ENCODE measurements at regions not wholly inside any gene's neighbourhood (a gene's known extent, or its start where the extent isn't known, plus 50 kb on each side); places are given as distances from the start of the nearest gene placed in this dataset.

- H3K79me2 ChIP-seq (ENCODE audit: control insufficient read depth, insufficient read depth, low read length), result no peaks in the 10 kb centered on the region
- DNase-seq (ENCODE audit: low read depth, low spot score), result no peak
Observed at GRCh38 chr12:84183576-84183975, 729.0 kb downstream of the SLC6A15 start.

GRCh38 chr12:84174115-84174514, 738.5 kb downstream of the SLC6A15 start:
- no peak overlapping the region for H2AFZ ChIP-seq (ENCODE audit: control insufficient read depth, low read length)
- H3K9me1 ChIP-seq (ENCODE audit: control insufficient read depth, extremely low read depth, insufficient read depth, low read length), result no peaks in the 10 kb centered on the region
- H3K9me3 ChIP-seq (ENCODE audit: control insufficient read depth, low read depth, low read length), result peaks cover 3% of the 10 kb centered on the region
- no peak overlapping the region for H3K27ac ChIP-seq (ENCODE audit: control insufficient read depth, insufficient read depth, low read length)
- no peaks in the 10 kb centered on the region for H3K79me2 ChIP-seq (ENCODE audit: control insufficient read depth, insufficient read depth, low read length)
- no peaks in the 10 kb centered on the region for H3K36me3 ChIP-seq (ENCODE audit: control insufficient read depth in 2 of 2, extremely low read depth in 1 of 2, insufficient read depth in 2 of 2, low read length in 2 of 2)
- no peaks in the 10 kb centered on the region for H3K27me3 ChIP-seq (ENCODE audit: control insufficient read depth, extremely low read depth, insufficient read depth, low read length)
- DNase-seq (ENCODE audit: low read depth, low spot score) (no peak), FAIRE-seq (no peak)
- no peak overlapping the region for H3K4me3 ChIP-seq (ENCODE audit: control insufficient read depth in 2 of 3, extremely low read depth in 1 of 3, insufficient read depth in 2 of 3, low read depth in 1 of 3, low read length in 3 of 3)
- no peak for TF ChIP-seq CTCF (optimal IDR thresholded peaks at IDR 0.05 in 1 of 3, IDR thresholded peaks at IDR 0.05 in 1 of 3, conservative IDR thresholded peaks at IDR 0.05 in 1 of 3; ENCODE audit: extremely low read depth in 1 of 3, insufficient read depth in 2 of 3, low read length in 3 of 3)
- no peak for TF ChIP-seq EZH2 (IDR thresholded peaks at IDR 0.05; ENCODE audit: low read length)
- H4K20me1 ChIP-seq (ENCODE audit: control insufficient read depth, extremely low read depth, insufficient read depth, low read length), result no peaks in the 10 kb centered on the region
- H3K4me2 ChIP-seq (ENCODE audit: control insufficient read depth, extremely low read depth, insufficient read depth, low read depth, low read length), result no peak overlapping the region
- H3K9ac ChIP-seq (ENCODE audit: control insufficient read depth, extremely low read depth, insufficient read depth, low read length), result no peak overlapping the region
- no peaks in the 10 kb centered on the region for H3K4me1 ChIP-seq (ENCODE audit: control insufficient read depth, extremely low read depth, insufficient read depth, low read length)
- dilution Hi-C loops (cut with MboI; ENCODE audit: extremely low pct_ligation_motif_present, low sequenced_read_pairs), result no loop called here

More at GRCh38 chr12:84183576-84183975, 729.0 kb downstream of the SLC6A15 start:
- peak overlapping the region; percentile 40 for H2AFZ ChIP-seq (ENCODE audit: control insufficient read depth, low read length)
- no peaks in the 10 kb centered on the region for H4K20me1 ChIP-seq (ENCODE audit: control insufficient read depth, extremely low read depth, insufficient read depth, low read length)
- no peak for TF ChIP-seq EZH2 (IDR thresholded peaks at IDR 0.05; ENCODE audit: low read length)
- no peak for TF ChIP-seq CTCF (optimal IDR thresholded peaks at IDR 0.05 in 1 of 3, IDR thresholded peaks at IDR 0.05 in 1 of 3, conservative IDR thresholded peaks at IDR 0.05 in 1 of 3; ENCODE audit: extremely low read depth in 1 of 3, insufficient read depth in 2 of 3, low read length in 3 of 3)
- dilution Hi-C loops (cut with MboI; ENCODE audit: extremely low pct_ligation_motif_present, low sequenced_read_pairs), result no loop called here
- H3K27ac ChIP-seq (ENCODE audit: control insufficient read depth, insufficient read depth, low read length), result no peak overlapping the region
- no peaks in the 10 kb centered on the region for H3K9me3 ChIP-seq (ENCODE audit: control insufficient read depth, low read depth, low read length)
- peaks cover 8% of the 10 kb centered on the region for H3K4me1 ChIP-seq (ENCODE audit: control insufficient read depth, extremely low read depth, insufficient read depth, low read length)
- H3K4me3 ChIP-seq (ENCODE audit: control insufficient read depth in 2 of 3, extremely low read depth in 1 of 3, insufficient read depth in 2 of 3, low read depth in 1 of 3, low read length in 3 of 3), result no peak overlapping the region
- no peak overlapping the region for H3K9ac ChIP-seq (ENCODE audit: control insufficient read depth, extremely low read depth, insufficient read depth, low read length)
- peak overlapping the region; percentile 33 for H3K4me2 ChIP-seq (ENCODE audit: control insufficient read depth, extremely low read depth, insufficient read depth, low read depth, low read length)
- no peaks in the 10 kb centered on the region for H3K27me3 ChIP-seq (ENCODE audit: control insufficient read depth, extremely low read depth, insufficient read depth, low read length)
- H3K9me1 ChIP-seq (ENCODE audit: control insufficient read depth, extremely low read depth, insufficient read depth, low read length), result no peaks in the 10 kb centered on the region
- H3K36me3 ChIP-seq (ENCODE audit: control insufficient read depth in 2 of 2, extremely low read depth in 1 of 2, insufficient read depth in 2 of 2, low read length in 2 of 2), result no peaks in the 10 kb centered on the region
- FAIRE-seq, result no peak

All from keratinocyte (primary cell).